LNCAP (cell line): ENCODE measurements at regions not wholly inside any gene's neighbourhood (a gene's known extent, or its start where the extent isn't known, plus 50 kb on each side); places are given as distances from the start of the nearest gene placed in this dataset.

Experiments used
- TF ChIP-seq, protein P1 (sequence below): fragments of 450-650 bp; IDR thresholded peaks from 2 replicates; pipeline ENCODE4 v1.5.1; 2017; ENCODE audit warnings: mild to moderate bottlenecking

DNA sequence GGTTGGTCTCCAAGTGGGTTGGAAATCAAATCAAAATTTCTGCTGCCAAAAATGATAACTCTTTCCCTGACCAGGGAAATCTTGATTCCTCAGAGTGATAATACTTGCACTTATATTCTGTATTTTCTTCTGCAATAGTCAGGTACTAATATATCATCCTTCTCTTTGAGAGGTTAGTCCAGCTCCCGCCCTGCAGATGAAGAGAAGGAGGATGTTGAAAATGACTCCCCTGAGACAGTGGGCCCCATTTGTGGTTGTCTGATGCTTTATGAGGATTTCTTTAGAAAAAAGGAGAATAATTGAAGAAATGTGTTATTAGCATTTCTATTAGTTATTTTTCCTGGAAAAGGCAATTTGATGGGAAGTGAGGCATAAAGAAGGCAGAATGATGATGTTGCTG, 213.0 kb downstream of the SEC23IP start:
- TF ChIP-seq, protein P1, sequence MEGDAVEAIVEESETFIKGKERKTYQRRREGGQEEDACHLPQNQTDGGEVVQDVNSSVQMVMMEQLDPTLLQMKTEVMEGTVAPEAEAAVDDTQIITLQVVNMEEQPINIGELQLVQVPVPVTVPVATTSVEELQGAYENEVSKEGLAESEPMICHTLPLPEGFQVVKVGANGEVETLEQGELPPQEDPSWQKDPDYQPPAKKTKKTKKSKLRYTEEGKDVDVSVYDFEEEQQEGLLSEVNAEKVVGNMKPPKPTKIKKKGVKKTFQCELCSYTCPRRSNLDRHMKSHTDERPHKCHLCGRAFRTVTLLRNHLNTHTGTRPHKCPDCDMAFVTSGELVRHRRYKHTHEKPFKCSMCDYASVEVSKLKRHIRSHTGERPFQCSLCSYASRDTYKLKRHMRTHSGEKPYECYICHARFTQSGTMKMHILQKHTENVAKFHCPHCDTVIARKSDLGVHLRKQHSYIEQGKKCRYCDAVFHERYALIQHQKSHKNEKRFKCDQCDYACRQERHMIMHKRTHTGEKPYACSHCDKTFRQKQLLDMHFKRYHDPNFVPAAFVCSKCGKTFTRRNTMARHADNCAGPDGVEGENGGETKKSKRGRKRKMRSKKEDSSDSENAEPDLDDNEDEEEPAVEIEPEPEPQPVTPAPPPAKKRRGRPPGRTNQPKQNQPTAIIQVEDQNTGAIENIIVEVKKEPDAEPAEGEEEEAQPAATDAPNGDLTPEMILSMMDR, result no peak

DNA sequence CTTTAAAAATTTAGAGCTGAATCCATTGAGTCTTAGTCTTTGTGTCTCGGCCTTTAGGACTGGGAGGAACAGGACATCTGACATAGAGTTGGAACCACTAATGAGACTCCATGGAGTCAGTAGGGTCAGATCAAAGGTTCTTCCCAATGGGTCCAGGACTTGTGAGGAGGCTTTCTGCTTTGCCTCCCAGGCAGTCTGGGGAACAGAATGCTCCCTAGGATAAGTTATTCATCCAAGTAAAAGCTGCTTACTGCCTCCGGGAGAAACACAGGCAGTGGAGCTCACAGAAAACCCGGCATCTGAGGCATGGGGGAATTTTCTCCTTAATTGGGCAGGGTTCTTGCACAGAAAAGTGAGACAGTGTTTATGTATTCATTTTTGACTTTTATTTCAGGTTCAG, 216.4 kb downstream of the SEC23IP start:
- TF ChIP-seq, protein P1, result no peak

DNA sequence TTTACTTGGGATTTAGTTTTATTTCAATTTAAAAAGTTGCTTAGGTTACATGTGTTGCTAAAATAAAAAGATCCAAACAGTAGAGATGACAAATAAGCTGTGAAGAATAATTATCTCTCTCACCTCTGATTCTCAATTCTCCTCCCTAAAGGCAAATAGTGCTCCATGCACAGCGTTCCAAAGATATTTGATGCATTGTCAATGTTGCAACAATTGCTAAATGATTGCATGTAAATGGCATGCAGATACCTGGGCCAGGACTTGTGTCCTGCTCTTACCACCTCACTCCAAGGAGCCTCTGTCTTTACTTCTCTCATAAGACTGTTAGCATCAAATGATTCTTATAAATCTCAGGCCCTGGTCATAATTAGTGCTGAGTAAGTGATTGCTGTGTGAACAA, 217.7 kb downstream of the SEC23IP start:
- TF ChIP-seq, protein P1, result no peak

DNA sequence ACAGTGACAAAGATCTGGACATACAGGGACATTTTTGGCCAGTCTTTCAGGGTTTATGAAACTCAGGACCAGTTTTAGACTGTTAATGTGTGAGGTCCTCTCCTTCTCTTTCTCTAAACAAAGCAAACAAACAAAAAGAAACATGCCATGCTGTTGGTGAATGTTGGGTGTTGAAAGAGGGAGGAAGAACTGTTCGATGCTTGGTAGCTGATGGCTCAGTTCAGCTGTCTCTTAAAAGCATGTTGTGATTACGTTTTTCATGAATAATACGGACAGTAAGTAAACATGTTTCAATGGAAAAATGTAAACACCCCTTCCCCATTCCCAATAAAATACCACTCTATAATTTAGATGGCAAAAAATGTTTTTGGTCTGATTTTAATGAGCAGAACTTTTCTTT, 219.1 kb downstream of the SEC23IP start:
- TF ChIP-seq, protein P1, result no peak

DNA sequence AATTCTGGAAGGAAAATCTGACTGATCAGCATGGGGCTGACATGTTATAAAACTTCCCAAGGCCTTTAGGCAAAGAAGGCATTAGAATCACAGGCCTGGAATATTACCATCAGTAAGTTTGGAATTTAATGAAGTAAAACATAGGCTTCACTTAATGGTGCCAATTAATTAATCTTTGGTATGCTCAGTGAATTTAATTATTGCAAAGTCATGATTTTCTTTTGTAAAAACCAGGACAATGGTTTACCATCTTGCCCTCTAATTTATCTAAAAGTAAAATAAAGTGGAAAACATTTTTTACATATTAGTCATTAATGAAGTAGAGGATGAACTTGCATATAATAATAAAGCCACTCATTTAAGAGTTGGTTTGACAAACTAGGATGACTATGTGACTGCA, 220.3 kb downstream of the SEC23IP start:
- TF ChIP-seq, protein P1, result no peak

DNA sequence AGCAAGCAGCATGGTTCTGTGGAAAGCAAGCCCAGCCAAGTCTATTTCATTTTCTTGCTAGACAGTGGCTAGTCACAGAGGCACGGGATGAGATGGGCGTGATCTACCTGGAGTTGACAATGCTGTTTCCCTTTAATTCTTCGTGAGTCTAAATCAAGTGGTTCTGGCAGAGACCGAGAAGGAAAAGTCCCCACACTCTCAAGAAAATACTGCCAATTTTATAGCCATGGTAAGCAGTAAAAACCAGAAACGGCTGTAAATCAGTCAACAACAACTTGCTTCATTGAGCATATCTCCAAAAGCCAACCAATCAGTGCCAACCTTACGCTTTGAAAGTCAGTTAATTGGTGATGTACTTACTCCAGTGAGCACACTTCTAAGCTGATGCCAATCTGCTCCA, 223.4 kb downstream of the SEC23IP start:
- TF ChIP-seq, protein P1, result no peak

DNA sequence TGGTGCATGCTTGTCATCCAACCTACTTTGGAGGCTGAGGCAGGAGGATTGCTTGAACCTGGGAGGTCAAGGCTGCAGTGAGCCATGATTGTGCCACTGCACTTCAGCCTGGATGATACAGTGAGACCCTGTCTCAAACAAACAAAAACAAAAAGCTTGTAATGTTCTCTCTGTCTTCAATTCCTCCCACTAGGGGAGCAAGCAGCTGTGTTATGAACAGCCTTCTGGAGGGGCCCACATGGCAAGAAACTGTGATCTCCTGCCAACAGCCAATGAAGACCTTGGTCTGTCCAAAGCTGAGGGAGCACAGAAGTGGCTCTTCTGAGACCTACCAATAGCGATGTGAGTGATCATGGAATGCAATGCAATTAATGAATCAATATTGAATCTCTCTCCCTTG, 229.2 kb downstream of the SEC23IP start:
- TF ChIP-seq, protein P1, result no peak

DNA sequence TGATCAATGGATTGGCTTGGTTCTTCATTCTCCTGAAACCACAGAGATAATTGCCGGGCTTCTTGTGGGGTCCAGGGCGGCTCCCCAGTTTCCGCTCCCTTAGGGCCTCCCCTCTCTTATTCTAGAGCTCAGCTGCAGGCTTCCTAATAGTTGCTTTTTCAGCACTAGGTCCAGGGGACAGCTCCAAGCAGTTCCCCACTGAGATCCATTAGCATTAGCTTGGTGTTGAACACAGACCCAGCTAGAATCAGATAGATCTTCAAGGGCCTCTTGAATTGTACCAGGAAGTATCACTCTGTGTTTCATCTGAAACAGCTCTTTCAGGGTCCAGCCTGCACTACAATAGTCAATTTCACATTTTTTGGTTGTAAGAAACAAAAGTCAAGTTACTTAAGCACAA, 238.7 kb downstream of the SEC23IP start:
- TF ChIP-seq, protein P1, result no peak
